SK-N-SH treated with all-trans-retinoic acid at 6 μM for 48 hours (cell line): ENCODE measurements at regions not wholly inside any gene's neighbourhood (a gene's known extent, or its start where the extent isn't known, plus 50 kb on each side); places are given as distances from the start of the nearest gene placed in this dataset.

Source experiments
- ATAC-seq: fragments of 200-7000 bp; cut with Tn5 transposase; 3 replicates; pipeline ENCODE4 v1.9.1; 2020; ENCODE audit warnings: mild to moderate bottlenecking, moderate library complexity
- ARNTL ChIP-seq: fragments of 450-650 bp; formaldehyde crosslinking; IDR thresholded peaks from 2 replicates; pipeline ENCODE4 v1.5.0; 2020; ENCODE audit warnings: low read depth, mild to moderate bottlenecking, moderate library complexity, borderline replicate concordance
- BACH2 ChIP-seq: fragments of 250-450 bp; sonication (Bioruptor Pico); IDR thresholded peaks from 2 replicates; pipeline ENCODE4 v1.9.0; 2021; ENCODE audit warnings: mild to moderate bottlenecking, borderline replicate concordance
- CSDC2 ChIP-seq: fragments of 250-450 bp; sonication (Bioruptor Pico); IDR thresholded peaks from 2 replicates; pipeline ENCODE4 v1.5.0; 2020; ENCODE audit warnings: mild to moderate bottlenecking, moderate library complexity
- ESRRG ChIP-seq: fragments of 250-450 bp; sonication (Bioruptor Pico); IDR thresholded peaks from 2 replicates; pipeline ENCODE4 v1.6.1; 2021; ENCODE audit warnings: mild to moderate bottlenecking
- GLIS3 ChIP-seq: fragments of 250-450 bp; sonication (Bioruptor Pico); IDR thresholded peaks from 2 replicates; pipeline ENCODE4 v1.5.0; 2020; ENCODE audit warnings: mild to moderate bottlenecking, moderate library complexity
- ISL1 ChIP-seq: fragments of 250-450 bp; sonication (Bioruptor Pico); IDR thresholded peaks from 2 replicates; pipeline ENCODE4 v2.1.2; 2022; ENCODE audit warnings: mild to moderate bottlenecking, moderate library complexity
- OSR1 ChIP-seq: fragments of 250-450 bp; sonication (Bioruptor Pico); IDR thresholded peaks from 2 replicates; pipeline ENCODE4 v1.8.0; 2022; ENCODE audit warnings: moderate library complexity, mild to moderate bottlenecking, inconsistent platforms
- PPARA ChIP-seq: fragments of 250-450 bp; sonication (Bioruptor Pico); IDR thresholded peaks from 2 replicates; pipeline ENCODE4 v1.5.0; 2020; ENCODE audit warnings: mild to moderate bottlenecking, borderline replicate concordance
- RARB ChIP-seq: fragments of 250-450 bp; sonication (Bioruptor Pico); IDR thresholded peaks from 2 replicates; pipeline ENCODE4 v1.8.0; 2021; ENCODE audit warnings: mild to moderate bottlenecking, moderate library complexity
- SNAI2 ChIP-seq: fragments of 250-450 bp; sonication (Bioruptor Pico); IDR thresholded peaks from 2 replicates; pipeline ENCODE4 v1.5.0; 2020; ENCODE audit warnings: mild to moderate bottlenecking, moderate library complexity
- TCF4 ChIP-seq: fragments of 250-450 bp; sonication (Bioruptor Pico); IDR thresholded peaks from 2 replicates; pipeline ENCODE4 v1.8.0; 2021; ENCODE audit warnings: mild to moderate bottlenecking, moderate library complexity, borderline replicate concordance
- TOX ChIP-seq: fragments of 250-450 bp; sonication (Bioruptor Pico); IDR thresholded peaks from 2 replicates; pipeline ENCODE4 v1.8.0; 2021; ENCODE audit warnings: mild to moderate bottlenecking, moderate library complexity, borderline replicate concordance
- ZC3H10 ChIP-seq: fragments of 250-450 bp; sonication (Bioruptor Pico); IDR thresholded peaks from 2 replicates; pipeline ENCODE4 v1.5.1; 2021; ENCODE audit warnings: mild to moderate bottlenecking, moderate library complexity
- ZFP3 ChIP-seq: fragments of 250-450 bp; sonication (Bioruptor Pico); IDR thresholded peaks from 2 replicates; pipeline ENCODE4 v1.5.0; 2020; ENCODE audit warnings: mild to moderate bottlenecking, moderate library complexity
- ZFP30 ChIP-seq: fragments of 450-650 bp; formaldehyde crosslinking; IDR thresholded peaks from 2 replicates; pipeline ENCODE4 v1.5.0; 2022; ENCODE audit warnings: mild to moderate bottlenecking, moderate library complexity
- ZNF565 ChIP-seq: fragments of 450-650 bp; formaldehyde crosslinking; conservative IDR thresholded peaks from 2 replicates; pipeline ENCODE4 v1.5.0; 2020; ENCODE audit warnings: low read depth, mild to moderate bottlenecking, moderate library complexity
- ZNF70 ChIP-seq: fragments of 450-650 bp; formaldehyde crosslinking; IDR thresholded peaks from 2 replicates; pipeline ENCODE4 v1.5.0; 2020; ENCODE audit warnings: mild to moderate bottlenecking, moderate library complexity
- ZNF8 ChIP-seq: fragments of 450-650 bp; formaldehyde crosslinking; IDR thresholded peaks from 2 replicates; pipeline ENCODE4 v1.5.0; 2020; ENCODE audit warnings: mild to moderate bottlenecking, moderate library complexity
- TF ChIP-seq, protein P1 (sequence below): fragments of 250-450 bp; sonication (Bioruptor Pico); IDR thresholded peaks from 2 replicates; pipeline ENCODE4 v1.5.1; 2020; ENCODE audit warnings: low read depth, mild to moderate bottlenecking, moderate library complexity
- TF ChIP-seq, protein P2 (sequence below): fragments of 250-450 bp; sonication (Bioruptor Pico); IDR thresholded peaks from 2 replicates; pipeline ENCODE4 v1.8.0; 2020; ENCODE audit warnings: mild to moderate bottlenecking, moderate library complexity, borderline replicate concordance
- TF ChIP-seq, protein P3 (sequence below): fragments of 250-450 bp; sonication (Bioruptor Pico); IDR thresholded peaks from 2 replicates; pipeline ENCODE4 v1.8.0; 2021; ENCODE audit warnings: low read depth, mild to moderate bottlenecking, moderate library complexity, borderline replicate concordance
- TF ChIP-seq, protein P4 (sequence below): fragments of 250-450 bp; sonication (Bioruptor Pico); IDR thresholded peaks from 2 replicates; pipeline ENCODE4 v1.5.0; 2020; ENCODE audit warnings: mild to moderate bottlenecking, moderate library complexity

DNA sequence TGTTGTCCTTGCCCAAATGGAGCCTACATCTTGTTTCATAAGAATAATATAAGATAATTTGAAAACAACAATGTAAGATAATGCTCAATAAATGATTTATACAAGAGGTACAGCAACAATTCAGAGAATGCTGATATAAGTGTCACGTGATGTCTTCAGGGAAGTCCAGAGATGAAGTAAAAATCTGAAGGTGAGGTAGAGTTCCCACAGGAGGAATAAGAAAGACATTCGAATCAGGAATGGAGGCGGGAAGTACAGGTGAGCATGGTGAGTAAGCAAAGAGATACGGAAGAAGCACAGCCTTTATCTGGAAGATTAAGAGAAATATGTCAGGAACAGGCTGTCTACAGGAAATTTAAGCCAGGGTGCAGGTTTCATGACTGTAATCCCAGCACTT is 165.9 kb upstream of the MARCKS start:
- ATAC-seq = no peak

DNA sequence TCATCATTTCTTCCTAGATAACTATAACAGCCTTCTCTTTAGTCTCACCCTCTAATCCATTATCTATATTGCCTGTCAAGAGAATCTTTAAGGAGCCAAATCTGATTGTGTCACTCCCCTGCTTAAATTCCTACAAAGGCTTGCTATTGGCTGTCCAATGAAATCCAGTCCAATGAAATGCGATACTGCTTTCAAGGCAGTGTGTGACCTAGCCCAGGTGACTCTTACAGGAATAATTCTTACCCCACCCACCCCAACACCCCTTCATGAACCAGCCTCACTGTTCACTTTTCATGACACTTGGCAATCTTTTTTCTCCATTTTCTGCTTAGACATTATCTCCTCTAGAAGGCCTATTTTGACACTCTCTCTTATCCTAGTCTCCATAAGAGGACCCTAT is 163.3 kb upstream of the MARCKS start:
- TF ChIP-seq BACH2 (no peak), TCF4 (CRISPR knock-in tag) (no peak), ESRRG (no peak)
- no peak for ATAC-seq

More for the DNA sequence above, 165.9 kb upstream of the MARCKS start:
- TF ChIP-seq PPARA (CRISPR knock-in tag) = no peak
- TF ChIP-seq ZNF8 (CRISPR knock-in tag) = no peak
- TF ChIP-seq, protein P1, sequence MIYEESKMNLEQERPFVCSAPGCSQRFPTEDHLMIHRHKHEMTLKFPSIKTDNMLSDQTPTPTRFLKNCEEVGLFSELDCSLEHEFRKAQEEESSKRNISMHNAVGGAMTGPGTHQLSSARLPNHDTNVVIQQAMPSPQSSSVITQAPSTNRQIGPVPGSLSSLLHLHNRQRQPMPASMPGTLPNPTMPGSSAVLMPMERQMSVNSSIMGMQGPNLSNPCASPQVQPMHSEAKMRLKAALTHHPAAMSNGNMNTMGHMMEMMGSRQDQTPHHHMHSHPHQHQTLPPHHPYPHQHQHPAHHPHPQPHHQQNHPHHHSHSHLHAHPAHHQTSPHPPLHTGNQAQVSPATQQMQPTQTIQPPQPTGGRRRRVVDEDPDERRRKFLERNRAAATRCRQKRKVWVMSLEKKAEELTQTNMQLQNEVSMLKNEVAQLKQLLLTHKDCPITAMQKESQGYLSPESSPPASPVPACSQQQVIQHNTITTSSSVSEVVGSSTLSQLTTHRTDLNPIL (CRISPR knock-in tag) = no peak

DNA sequence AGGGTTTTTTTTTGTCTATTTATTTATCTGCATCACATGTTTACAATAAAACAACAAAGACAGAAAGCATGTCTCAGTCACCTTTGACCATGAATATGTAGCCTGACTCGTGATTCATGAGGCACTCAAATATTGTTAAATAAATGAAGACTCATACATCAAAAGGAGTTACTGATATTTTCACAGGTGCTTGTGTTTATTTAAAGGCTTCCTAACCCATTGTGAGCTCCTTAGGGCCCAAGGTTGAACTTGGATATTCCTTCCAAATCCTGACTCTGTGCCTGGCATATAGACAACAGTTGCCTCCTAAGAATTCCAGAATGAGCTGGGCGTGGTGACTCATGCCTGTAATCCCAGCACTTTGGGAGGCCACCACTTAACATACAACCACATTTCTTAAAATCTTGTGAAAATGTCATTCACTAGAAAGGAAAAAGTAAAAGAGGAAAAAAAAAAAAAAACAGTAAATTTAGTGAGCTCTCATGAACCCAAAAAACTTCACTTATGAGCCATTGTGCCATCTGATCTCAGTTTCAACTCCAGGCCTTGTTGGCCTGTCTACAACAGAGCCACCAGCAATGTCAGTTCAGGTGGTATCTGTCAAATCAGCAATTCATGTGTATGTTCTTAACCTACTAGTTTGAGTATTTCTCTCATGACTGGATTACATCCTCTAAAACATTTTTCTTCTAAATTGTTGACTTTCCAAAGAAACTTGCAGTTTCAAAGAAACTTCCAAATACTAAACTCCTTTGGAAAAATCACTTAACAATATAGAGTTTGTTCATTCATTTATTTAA is 162.7 kb upstream of the MARCKS start:
- peak; percentile 35; the same call in 1 of the 3 replicates for ATAC-seq
- TF ChIP-seq PPARA (CRISPR knock-in tag) (no peak), ARNTL (CRISPR knock-in tag) (no peak), ZNF565 (CRISPR knock-in tag) (no peak), ISL1 (CRISPR knock-in tag) (no peak), ESRRG (no peak), TCF4 (CRISPR knock-in tag) (no peak), CSDC2 (CRISPR knock-in tag) (no peak), ZC3H10 (CRISPR knock-in tag) (no peak), BACH2 (no peak), RARB (no peak), TOX (no peak), GLIS3 (CRISPR knock-in tag) (no peak), ZFP3 (CRISPR knock-in tag) (no peak), OSR1 (CRISPR knock-in tag) (no peak), ZNF70 (CRISPR knock-in tag) (no peak)
- TF ChIP-seq, protein P1 (CRISPR knock-in tag) = no peak
- TF ChIP-seq, protein P2, sequence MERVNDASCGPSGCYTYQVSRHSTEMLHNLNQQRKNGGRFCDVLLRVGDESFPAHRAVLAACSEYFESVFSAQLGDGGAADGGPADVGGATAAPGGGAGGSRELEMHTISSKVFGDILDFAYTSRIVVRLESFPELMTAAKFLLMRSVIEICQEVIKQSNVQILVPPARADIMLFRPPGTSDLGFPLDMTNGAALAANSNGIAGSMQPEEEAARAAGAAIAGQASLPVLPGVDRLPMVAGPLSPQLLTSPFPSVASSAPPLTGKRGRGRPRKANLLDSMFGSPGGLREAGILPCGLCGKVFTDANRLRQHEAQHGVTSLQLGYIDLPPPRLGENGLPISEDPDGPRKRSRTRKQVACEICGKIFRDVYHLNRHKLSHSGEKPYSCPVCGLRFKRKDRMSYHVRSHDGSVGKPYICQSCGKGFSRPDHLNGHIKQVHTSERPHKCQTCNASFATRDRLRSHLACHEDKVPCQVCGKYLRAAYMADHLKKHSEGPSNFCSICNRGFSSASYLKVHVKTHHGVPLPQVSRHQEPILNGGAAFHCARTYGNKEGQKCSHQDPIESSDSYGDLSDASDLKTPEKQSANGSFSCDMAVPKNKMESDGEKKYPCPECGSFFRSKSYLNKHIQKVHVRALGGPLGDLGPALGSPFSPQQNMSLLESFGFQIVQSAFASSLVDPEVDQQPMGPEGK (CRISPR knock-in tag) = no peak
- TF ChIP-seq, protein P3, sequence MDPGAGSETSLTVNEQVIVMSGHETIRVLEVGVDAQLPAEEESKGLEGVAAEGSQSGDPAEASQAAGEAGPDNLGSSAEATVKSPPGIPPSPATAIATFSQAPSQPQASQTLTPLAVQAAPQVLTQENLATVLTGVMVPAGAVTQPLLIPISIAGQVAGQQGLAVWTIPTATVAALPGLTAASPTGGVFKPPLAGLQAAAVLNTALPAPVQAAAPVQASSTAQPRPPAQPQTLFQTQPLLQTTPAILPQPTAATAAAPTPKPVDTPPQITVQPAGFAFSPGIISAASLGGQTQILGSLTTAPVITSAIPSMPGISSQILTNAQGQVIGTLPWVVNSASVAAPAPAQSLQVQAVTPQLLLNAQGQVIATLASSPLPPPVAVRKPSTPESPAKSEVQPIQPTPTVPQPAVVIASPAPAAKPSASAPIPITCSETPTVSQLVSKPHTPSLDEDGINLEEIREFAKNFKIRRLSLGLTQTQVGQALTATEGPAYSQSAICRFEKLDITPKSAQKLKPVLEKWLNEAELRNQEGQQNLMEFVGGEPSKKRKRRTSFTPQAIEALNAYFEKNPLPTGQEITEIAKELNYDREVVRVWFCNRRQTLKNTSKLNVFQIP (CRISPR knock-in tag) = no peak

DNA sequence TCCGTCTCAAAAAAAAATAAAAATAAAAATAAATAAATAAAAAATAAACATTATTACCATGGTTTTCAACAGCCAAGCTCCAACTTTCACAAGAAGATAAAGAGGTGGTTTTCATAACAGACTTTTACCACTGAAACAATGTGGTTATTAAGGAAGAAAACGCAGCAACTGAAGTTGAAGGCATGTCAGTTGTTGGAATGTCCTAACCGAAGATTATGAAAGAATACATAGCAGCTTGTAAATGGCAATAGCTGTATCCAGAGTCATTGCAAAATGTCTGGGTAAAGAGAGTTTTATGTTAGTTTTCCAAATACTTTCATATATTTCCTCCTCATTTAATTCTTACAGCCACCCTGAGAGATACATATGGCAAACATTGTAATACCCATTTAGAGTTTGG is 161.6 kb upstream of the MARCKS start:
- TF ChIP-seq TCF4 (CRISPR knock-in tag) (no peak), ARNTL (CRISPR knock-in tag) (no peak), GLIS3 (CRISPR knock-in tag) (no peak), CSDC2 (CRISPR knock-in tag) (no peak), ESRRG (no peak), BACH2 (no peak), ZC3H10 (CRISPR knock-in tag) (no peak), SNAI2 (CRISPR knock-in tag) (no peak), RARB (no peak), ISL1 (CRISPR knock-in tag) (no peak), ZFP30 (CRISPR knock-in tag) (no peak), ZNF70 (CRISPR knock-in tag) (no peak)
- TF ChIP-seq, protein P2 (CRISPR knock-in tag) = no peak
- TF ChIP-seq, protein P4, sequence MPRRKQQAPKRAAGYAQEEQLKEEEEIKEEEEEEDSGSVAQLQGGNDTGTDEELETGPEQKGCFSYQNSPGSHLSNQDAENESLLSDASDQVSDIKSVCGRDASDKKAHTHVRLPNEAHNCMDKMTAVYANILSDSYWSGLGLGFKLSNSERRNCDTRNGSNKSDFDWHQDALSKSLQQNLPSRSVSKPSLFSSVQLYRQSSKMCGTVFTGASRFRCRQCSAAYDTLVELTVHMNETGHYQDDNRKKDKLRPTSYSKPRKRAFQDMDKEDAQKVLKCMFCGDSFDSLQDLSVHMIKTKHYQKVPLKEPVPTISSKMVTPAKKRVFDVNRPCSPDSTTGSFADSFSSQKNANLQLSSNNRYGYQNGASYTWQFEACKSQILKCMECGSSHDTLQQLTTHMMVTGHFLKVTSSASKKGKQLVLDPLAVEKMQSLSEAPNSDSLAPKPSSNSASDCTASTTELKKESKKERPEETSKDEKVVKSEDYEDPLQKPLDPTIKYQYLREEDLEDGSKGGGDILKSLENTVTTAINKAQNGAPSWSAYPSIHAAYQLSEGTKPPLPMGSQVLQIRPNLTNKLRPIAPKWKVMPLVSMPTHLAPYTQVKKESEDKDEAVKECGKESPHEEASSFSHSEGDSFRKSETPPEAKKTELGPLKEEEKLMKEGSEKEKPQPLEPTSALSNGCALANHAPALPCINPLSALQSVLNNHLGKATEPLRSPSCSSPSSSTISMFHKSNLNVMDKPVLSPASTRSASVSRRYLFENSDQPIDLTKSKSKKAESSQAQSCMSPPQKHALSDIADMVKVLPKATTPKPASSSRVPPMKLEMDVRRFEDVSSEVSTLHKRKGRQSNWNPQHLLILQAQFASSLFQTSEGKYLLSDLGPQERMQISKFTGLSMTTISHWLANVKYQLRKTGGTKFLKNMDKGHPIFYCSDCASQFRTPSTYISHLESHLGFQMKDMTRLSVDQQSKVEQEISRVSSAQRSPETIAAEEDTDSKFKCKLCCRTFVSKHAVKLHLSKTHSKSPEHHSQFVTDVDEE = no peak
- no peak for ATAC-seq
